GM19240 (cell line): ENCODE measurements at regions not wholly inside any gene's neighbourhood (a gene's known extent, or its start where the extent isn't known, plus 50 kb on each side); places are given as distances from the start of the nearest gene placed in this dataset.

Experiments used
- DNase-seq: peaks from one replicate; pipeline ENCODE4 v3.0.0; 2011; ENCODE audit warnings: low spot score; ENCODE audit not compliant: insufficient read length

DNA sequence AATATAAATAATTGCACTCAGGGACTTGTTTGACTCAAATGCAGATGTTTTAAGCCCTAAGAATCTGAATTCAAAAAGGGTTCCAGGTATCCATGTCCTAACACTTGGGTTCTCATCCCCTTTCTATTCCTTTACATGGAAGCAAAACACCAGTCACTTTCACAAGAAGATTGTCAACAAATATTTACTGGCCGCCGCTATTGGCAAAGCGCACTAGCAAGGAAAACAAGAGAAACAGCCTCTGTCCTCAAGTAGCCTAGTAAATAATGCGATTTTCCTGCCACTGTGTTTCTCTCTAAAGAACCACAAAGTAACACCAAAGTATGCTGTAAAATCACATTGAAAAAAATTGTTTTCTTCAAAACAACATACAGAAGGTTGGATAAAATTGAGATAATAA is 66.7 kb upstream of the EZH2 start:
- DNase-seq, result no peak

DNA sequence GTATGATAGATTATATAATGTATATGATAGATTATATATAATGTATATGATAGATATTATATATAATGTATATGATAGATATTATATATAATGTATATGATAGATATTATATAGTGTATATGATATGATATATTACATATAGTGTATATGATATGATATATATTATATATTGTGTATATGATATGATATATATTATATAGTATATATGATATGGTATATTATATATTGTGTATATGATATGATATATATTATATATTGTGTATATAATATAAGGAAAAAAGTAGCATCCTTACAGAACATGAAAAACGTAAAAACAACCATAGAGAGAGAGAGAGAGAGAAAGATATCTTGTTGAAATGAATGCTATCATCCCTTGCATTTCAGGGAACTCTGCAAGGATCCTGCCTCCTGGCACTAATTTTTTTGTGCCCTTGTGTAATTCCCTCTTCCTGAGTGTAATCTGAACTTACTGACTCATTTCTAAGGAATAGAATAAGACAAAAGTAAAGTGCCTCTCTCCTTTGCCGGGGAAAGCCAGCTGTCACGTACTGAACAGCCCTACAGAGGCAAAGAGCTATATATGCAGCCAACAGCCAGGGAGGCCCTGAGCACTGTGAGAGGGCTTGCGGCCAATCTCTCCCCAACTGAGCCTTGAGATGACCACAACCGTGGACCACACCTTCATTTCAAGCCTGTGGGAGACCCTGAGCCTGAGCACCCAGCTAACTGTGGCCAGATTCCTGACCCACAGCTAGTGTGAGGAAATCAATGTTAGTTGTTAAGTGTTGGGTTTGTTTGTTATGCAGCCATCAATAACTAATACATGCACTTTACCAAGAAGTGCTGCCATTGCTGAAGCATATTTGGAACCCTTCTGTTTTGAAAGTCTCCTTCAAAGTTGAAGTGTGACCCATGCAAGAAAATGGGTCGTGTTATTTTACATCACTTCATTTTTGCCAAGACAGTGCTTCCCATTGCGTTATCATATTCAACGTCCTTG is 61.1 kb upstream of the EZH2 start:
- DNase-seq, result no peak

DNA sequence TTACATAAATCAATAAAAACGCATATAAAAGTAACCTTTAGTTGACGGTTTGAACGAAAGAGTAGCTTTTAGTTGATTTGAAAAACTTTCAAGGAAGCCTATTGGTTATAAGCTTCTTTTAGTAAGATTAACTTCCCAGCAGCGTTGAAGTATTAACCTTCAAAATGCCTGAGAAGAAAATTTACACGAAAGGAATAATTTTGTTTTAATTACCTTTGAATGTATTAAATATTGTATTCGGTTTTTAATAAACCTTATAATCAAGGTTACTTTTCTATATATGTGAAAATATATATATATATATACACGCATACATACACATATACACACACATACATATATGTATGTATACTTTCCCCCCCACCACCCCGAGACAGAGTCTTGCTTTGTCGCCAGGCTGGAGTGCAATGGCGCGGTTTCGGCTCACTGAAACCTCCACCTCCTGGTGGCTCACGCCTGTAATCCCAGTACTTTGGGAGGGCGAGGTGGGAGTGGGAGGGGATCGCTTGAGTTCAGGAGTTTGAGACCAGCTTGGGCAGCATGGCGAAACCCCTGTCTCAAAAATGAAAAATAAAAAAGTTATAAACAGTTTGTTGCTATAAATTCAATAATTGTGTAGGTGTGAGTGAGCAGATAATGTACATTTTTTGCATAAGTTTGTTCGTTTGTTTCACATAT is 57.6 kb upstream of the EZH2 start:
- DNase-seq, result no peak

DNA sequence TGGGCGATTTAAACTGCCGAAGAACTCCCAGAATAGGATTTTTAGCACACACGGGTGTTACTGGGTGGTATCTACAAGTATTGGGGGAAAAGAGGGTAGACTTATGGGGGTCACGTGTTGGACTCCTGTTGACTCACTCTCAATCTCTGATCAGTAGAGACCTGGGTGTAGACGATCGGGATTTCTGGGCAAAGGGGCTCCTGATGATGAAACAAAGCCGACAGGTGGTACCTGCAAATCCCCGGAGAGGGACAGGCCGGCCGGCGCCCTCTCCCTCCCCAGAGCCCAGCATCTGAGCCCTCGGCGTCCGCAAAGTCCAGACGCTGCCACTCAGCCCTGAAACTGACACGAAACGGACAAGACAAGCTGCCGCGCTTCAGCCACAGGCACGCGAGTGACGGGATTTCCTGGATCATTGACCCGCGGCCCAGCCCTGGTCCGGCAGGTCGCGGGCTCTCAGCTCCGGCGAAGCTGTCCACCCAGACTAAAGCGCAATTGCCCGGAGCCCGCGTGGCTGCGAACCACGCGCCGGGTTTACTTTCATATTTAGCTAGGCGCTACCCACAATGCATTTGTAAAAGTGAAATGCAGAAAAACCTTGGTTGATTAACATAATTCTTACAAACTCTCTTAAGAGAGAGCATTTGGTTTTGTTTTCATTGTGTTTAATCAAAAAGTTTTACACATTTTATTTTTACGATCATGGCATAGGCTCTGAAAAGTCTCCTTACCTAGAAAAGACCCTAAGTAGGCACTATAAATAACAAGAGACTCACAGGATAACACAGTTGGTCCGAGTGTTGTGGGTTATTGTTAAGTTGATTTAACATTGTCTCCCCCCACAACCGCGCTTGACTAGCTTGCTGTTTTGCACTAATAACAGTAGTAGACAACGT is 56.9 kb upstream of the EZH2 start:
- peak; percentile 56 for DNase-seq

DNA sequence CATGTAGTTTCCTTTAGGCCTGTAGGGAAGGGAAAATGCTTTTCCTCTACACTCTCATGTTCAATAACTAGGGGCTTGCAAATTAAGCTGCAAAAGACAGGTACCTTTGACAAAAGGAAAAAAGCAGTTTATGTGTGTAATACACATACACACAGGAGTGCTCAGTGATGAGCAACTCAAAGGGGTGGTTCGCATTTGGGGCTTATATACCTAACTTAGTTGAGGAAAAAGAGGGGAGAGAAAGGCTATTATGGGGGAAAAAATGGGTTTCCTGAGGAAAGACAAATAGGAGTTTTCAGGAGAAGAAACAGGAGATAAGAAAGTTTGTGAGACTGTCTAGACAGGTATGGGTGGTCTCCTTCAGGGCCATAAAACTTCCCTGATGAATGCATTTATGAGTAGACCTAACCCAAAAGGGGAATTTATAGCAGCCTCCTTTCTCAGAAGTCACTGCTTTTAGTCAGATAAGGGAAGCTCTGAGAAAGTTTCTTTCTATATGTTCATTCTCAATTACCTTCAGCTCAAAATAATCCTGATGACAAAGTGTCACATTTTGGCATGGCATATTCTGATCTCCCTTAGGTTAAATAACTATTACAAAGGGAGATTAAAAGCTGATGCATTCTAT is 55.2 kb upstream of the EZH2 start:
- no peak for DNase-seq

DNA sequence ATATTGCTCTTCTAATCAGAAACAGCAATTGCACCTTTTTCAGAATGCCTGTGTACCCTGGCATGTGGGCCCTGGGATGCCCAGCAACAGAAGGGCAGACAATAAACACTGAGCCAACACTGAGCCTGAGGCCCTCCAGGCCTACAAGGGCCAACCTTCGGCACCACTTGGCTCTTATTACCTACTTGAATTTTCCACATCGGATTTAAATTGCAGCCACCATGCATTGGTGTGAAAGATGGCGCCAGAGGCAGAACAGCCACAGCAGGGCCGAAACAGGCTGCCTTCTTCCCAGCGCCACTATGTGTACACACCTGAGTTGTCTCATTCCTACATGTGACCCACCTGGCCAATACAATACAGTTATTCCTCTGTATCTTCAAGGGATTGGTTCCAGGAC is 51.4 kb upstream of the EZH2 start:
- no peak for DNase-seq
